Prostate gland (tissue), 2 donors: ENCODE measurements at regions not wholly inside any gene's neighbourhood (a gene's known extent, or its start where the extent isn't known, plus 50 kb on each side); places are given as distances from the start of the nearest gene placed in this dataset.

ENCODE experiments used
- CTCF ChIP-seq, 4 experiments: fragments of 200-600 bp in 2 of 4; fragments of 450-650 bp in 2 of 4; sonication (generic) in 2 of 4; IDR thresholded peaks; 1 replicate in 3 of 4; 2 replicates in 1 of 4; pipeline ENCODE4 v1.5.1; 2016 to 2019; ENCODE audit warnings: antibody characterized with exemption in 4 of 4, mild to moderate bottlenecking in 2 of 4, moderate library complexity in 2 of 4
- POLR2A ChIP-seq: fragments of 450-650 bp; IDR thresholded peaks from one replicate; pipeline ENCODE4 v1.6.1; 2016; ENCODE audit warnings: antibody characterized with exemption, mild to moderate bottlenecking

- TF ChIP-seq CTCF (IDR thresholded peaks at IDR 0.05) (no peak), POLR2A (no peak)
Measured at GRCh38 chr1:30149226-30149625, 574.2 kb downstream of the MATN1 start.
